ENCODE measurements at regions not wholly inside any gene's neighbourhood (a gene's known extent, or its start where the extent isn't known, plus 50 kb on each side); places are given as distances from the start of the nearest gene placed in this dataset.

DNA sequence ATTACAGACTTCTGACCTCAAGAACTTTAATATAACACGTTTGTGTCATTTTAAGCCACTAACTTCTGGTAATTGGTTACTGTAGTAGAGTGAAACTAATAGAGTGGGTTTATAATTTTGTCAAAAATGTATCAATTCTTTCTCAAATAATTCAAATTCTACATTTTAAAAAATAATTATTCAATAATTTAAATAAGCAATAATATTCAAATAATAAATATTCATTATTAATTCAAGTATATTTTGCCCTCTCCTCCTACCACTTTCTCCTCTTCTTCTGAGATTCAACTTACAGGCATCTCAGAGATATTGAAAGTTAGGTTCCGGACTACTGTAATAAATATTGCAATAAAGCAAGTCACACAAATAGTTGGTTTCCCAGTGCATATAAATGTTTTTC, 1107.1 kb downstream of the KCNT2 start:
- no peak overlapping the region for H3K4me2 ChIP-seq
- no peaks in the 10 kb centered on the region for H3K9me3 ChIP-seq
- H3K4me3 ChIP-seq = no peak overlapping the region
- FAIRE-seq (no peak), DNase-seq (ENCODE audit: low read depth in 1 of 2, low spot score in 1 of 2) (no peak), ATAC-seq (no peak)
- TF ChIP-seq SREBF2 (IDR thresholded peaks at IDR 0.05) (no peak), HEYL (CRISPR knock-in tag; IDR thresholded peaks at IDR 0.05) (no peak), ZC3H11A (IDR thresholded peaks at IDR 0.05) (no peak), CHD4 (IDR thresholded peaks at IDR 0.05; ENCODE audit: borderline replicate concordance) (no peak), E2F6 (IDR thresholded peaks at IDR 0.05; ENCODE audit: borderline replicate concordance, low read depth) (no peak), EHF (CRISPR knock-in tag; IDR thresholded peaks at IDR 0.05) (no peak), MAX (IDR thresholded peaks at IDR 0.05) (no peak), ZSCAN20 (CRISPR knock-in tag; IDR thresholded peaks at IDR 0.05) (no peak), ZNF302 (CRISPR knock-in tag; IDR thresholded peaks at IDR 0.05) (no peak)
- TF ChIP-seq, protein P1, sequence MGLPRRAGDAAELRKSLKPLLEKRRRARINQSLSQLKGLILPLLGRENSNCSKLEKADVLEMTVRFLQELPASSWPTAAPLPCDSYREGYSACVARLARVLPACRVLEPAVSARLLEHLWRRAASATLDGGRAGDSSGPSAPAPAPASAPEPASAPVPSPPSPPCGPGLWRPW (IDR thresholded peaks at IDR 0.05) = no peak
- 55% methylated on average over 2 of the region's 2 CpGs for WGBS (ENCODE audit: missing lambda C conversion rate)
- no peaks in the 10 kb centered on the region for H3K4me1 ChIP-seq
- ChIA-PET POLR2A (no interaction called here), CTCF (no interaction called here)
- H3K27ac ChIP-seq = no peak overlapping the region

- no peak for DNase-seq (ENCODE audit: low read depth in 1 of 2, low spot score in 1 of 2)
- no peak overlapping the region for H3K4me3 ChIP-seq
- ChIA-PET POLR2A (no interaction called here), CTCF (interaction anchor here (0.7 kb wide), 1 partner anchor 508 kb away, joined by 3 read pairs; no protein-coding TSS in a partner anchor)
- no peak overlapping the region for H3K27ac ChIP-seq
- WGBS (ENCODE audit: missing lambda C conversion rate) = 36% methylated on average over 5 of the region's 5 CpGs
- TF ChIP-seq TFCP2L1 (CRISPR knock-in tag; IDR thresholded peaks at IDR 0.05) (no peak), CEBPB (IDR thresholded peaks at IDR 0.05) (no peak), KDM1A (IDR thresholded peaks at IDR 0.05; ENCODE audit: low read depth) (no peak), SMC3 (IDR thresholded peaks at IDR 0.05) (no peak), POLR2AphosphoS2 (conservative IDR thresholded peaks at IDR 0.05; ENCODE audit: low read length) (no peak), HMGXB4 (CRISPR knock-in tag; IDR thresholded peaks at IDR 0.05; ENCODE audit: borderline replicate concordance) (no peak), BHLHE40 (IDR thresholded peaks at IDR 0.05; ENCODE audit: low read depth, low read length) (no peak), MYC (IDR thresholded peaks at IDR 0.05; ENCODE audit: borderline replicate concordance, low read length) (no peak), MAX (IDR thresholded peaks at IDR 0.05) (no peak)
- no peak for ATAC-seq
- H3K4me1 ChIP-seq = no peaks in the 10 kb centered on the region
- H3K9me3 ChIP-seq = no peaks in the 10 kb centered on the region
- no peak overlapping the region for H3K4me2 ChIP-seq
- no peak for FAIRE-seq
These were observed 1112.3 kb downstream of the KCNT2 start for GRCh38 chr1:195495720-195496635.

GRCh38 chr1:195482137-195482536, 1126.1 kb downstream of the KCNT2 start:
- ATAC-seq (no peak), DNase-seq (ENCODE audit: low read depth in 1 of 2, low spot score in 1 of 2) (no peak), FAIRE-seq (no peak)
- Histone ChIP-seq H3K4me1 (no peaks in the 10 kb centered on the region), H3K4me3 (no peak overlapping the region), H3K27ac (no peak overlapping the region), H3K9me3 (no peaks in the 10 kb centered on the region), H3K4me2 (no peak overlapping the region)
- CTCF ChIA-PET = no interaction called here
- TF ChIP-seq, protein P2, sequence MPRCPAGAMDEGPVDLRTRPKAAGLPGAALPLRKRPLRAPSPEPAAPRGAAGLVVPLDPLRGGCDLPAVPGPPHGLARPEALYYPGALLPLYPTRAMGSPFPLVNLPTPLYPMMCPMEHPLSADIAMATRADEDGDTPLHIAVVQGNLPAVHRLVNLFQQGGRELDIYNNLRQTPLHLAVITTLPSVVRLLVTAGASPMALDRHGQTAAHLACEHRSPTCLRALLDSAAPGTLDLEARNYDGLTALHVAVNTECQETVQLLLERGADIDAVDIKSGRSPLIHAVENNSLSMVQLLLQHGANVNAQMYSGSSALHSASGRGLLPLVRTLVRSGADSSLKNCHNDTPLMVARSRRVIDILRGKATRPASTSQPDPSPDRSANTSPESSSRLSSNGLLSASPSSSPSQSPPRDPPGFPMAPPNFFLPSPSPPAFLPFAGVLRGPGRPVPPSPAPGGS (IDR thresholded peaks at IDR 0.05) = no peak
- TF ChIP-seq CTCF (IDR thresholded peaks at IDR 0.05) = no peak
- POLR2A ChIA-PET = no interaction called here
- WGBS (ENCODE audit: missing lambda C conversion rate) = 58% methylated on average over 6 of the region's 6 CpGs

Measured in A549 (cell line).